ENCODE measurements at regions not wholly inside any gene's neighbourhood (a gene's known extent, or its start where the extent isn't known, plus 50 kb on each side); places are given as distances from the start of the nearest gene placed in this dataset.

DNA sequence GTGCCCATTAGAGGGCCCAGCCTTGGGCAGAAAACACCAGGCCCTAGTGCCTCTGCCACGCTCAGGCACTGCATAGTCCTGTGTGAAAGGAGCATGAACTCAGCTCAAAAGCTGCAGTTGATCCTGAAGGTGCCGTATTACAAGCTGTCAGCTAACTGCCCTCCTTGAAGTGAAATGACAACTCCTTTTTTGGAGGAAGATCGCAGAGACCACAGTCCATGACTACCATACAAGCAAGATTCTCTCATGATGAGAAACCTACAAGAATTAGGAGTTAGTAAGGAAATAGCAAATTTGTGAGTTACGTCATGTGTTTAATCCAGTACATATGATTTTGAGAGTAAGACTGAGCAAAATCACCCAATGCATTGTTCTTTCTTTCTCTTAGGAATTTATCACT, 513.9 kb upstream of the NR2F2 start:
- DNase-seq, result no peak

DNA sequence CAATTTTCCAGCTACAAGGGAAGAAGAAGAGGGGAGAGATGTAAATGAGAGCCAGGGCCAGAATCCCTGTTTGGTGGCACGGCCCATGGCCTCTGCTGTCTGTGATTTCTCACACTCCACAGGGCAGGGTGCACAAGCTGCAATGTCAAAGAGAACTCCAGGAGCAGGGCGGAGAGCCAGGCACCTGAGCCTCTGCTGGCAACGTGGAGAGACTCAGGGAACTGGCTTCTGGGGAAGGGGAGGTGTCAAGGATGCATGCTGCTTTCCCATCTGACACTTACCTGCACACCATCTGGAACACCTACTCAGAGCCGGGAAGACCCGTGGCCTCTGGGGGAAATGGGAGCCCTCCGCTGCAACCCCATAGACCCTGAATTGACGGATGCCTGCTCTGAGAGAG, 507.5 kb upstream of the NR2F2 start:
- DNase-seq, result no peak

DNA sequence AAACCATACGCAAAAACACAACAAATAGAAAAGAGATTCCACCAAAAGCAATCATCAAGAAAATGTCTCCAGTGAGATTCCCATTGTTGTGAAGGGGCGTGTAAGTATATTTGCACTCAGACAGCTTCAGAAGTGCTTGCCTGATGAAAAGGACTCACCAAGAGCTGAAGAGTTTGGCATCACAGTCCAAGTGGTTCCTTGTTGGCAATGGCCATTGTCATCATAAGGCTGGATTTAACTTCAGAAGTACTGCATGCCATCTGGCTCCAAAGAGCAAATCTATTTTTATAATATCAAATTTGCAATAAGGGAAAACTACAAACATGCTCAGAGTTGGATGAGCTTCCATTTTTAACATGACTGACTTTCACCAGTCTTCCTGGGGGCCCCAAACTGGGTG, 505.3 kb upstream of the NR2F2 start:
- no peak for DNase-seq

- no peak for DNase-seq
These were observed 504.7 kb upstream of the NR2F2 start for GRCh38 chr15:95825671-95826411.

DNA sequence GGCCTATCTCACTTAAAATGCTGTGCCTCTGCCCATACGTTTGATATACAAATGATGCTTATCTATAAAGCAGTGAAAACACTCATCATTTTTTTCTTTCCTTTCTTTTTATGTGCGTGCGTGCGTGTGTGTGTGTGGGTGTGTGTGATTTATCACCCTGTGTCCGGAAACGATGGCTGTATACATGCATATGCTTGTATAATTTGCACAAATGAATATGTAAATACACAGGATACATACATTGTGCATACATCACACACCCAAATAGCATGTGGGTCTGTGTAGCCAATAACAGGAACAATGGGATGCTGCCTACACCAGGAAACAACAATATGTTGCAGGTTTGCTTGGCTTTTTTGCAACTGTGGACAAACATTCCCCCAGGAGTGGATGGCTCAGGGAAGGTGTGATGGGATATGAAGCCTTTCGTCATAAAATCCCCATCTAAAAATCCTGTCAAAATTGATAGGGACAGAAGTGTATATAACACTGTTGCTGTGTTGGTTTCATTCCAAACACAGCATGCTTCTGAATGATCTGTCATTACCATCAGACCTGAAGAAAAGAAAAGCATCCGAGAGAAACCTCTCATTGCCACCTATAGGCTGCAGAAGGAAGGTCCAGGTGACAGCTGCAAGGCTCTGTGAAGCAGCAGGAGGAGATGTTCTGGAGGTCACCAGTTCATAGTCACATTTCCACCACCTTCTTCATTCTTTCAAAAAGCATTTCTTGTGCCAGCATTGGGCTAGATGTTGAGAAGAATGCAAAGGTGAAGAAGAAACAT, 503.9 kb upstream of the NR2F2 start:
- no peak for DNase-seq

DNA sequence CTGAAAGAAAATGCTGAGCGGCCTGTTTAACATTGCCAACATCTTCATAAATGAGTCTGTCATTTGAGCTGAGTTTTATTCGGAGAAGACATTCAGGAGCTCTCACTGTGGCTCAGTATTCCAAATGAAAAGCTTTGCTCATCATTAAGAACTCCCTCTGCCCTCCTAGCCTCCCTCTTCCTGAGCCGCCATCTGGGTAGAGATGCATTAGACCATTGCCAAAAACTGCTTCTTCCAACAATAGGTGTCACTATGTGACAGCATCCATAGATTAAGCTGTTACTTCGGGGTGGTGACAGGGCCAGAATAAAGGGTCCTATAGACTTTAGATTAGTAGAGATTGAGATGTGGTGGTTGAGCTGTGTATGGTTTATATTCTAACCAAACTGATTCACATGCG, 501.4 kb upstream of the NR2F2 start:
- no peak for DNase-seq

- DNase-seq, result no peak
These were observed 500.2 kb upstream of the NR2F2 start for GRCh38 chr15:95830281-95830680.

DNA sequence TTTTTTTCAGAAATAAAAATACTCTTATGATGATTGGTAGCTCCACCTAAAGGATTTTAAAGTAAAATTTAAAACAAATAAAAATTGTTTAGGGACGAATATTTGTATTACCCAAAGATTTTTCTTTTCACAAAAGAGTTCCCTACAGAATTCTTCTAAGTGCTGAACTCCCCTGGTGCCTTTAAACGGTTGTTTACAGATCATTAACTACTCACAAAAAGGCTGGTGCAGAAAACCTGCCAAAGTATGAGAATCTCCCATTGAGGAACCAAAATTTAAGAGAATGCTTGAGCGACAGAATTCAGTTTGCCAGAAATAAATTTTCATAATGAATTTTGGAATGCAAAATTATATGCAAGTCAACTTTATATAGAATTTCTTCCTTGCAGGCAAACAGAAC, 497.8 kb upstream of the NR2F2 start:
- no peak for DNase-seq

- no peak for DNase-seq
These were observed 496.3 kb upstream of the NR2F2 start for GRCh38 chr15:95834028-95834804.

- no peak for DNase-seq
These were observed 494.0 kb upstream of the NR2F2 start for GRCh38 chr15:95836536-95836935.

DNA sequence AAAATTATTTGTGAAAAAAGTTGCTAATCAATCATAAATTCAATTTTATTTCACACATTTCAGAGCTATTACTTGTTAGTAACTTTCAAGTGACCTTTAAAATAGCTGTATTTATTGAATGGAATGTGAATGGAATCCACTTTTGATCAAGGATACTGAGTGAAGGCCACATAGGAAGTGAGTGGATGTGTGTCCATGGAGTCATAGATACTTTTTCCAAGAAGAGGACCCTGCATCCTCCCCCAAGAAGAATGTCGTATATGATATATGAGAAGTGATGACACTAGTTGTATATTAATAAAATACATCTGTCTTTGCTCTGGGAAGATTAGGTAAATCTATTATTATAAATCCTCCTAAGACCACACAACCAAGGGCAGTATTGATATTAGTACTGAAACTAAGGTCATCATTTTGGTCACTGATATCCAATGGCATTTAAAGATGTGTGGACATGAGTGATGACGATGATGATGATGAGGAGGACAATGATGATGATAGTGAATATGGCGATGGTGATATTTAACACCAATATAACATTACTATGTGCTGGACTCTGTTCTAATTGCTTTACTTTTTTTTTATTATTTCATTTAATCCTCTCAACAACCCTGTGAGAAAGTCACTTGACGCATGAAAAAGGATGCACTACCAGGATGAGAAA, 493.0 kb upstream of the NR2F2 start:
- no peak for DNase-seq

DNA sequence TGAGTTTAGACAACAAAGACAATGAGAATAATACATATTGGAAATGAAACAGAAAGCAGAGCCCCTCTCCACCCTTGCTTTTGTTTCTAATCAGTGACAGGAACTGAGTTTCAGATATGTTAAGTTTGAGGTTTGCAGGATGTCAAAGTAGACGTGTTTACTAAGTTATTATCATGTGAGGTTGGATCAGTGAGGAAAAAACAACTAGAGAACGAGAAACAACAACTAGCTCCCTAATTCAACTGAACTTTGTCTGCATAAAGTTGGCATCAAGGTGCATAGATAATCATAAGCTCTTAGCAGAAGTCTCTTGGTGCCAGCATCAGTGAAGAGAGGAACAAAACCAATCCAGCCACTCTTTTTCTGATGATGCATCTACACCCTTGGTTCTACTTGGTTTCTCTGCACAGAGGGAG, 491.1 kb upstream of the NR2F2 start:
- DNase-seq, result no peak

- no peak for DNase-seq
These were observed 490.5 kb upstream of the NR2F2 start for GRCh38 chr15:95840004-95840403.

DNA sequence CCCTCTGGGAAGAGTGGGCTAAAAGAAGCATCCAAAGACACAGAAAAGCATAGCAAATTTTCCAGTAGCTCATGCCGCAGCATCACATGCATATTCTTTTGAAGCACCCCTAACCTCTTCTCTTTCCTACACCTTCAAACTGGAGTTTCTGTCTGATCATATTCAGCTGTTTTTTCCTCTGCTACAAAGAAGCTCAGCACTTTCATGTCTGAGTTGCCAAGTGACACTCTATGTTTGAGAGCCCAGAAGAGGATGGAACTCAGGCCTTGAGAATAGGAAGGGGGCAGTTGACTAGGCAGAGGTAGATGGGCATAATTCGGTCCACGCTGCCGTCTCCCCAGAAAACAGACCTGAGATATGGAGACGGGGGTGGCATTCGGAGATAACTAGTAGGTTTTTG, 489.6 kb upstream of the NR2F2 start:
- no peak for DNase-seq

- DNase-seq, result no peak
These were observed 487.9 kb upstream of the NR2F2 start for GRCh38 chr15:95842576-95842975.

DNA sequence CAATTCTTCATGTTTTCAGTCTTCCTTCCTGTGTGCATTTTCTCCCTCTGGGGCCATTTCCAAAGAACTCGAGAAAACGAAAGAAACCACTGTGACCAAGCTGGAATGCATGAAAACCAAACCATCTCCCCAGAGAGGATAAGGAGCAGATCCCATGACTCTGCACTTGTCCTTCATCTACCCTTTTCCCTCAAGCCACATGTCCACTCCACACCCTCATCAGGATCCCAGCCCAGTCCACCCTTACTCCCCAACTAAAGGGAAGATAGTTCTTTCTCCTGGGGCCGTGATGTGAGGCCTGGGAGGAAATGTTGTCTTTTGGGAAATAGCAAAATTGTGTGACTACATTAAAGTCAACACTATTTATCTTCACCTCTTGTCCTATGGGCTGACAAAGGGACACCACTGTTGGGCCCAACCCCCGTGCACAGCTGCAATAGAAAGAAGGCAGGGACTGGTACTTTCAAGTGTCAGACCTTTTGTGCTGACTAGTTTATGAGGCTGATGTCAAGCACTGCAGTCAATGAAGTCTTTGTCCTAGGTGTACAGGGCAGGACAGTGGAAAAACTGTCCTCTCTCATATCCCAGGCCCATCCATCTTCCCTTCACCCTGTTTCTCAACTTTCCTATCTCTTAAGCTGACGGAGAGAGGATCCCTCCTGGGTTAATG, 487.1 kb upstream of the NR2F2 start:
- DNase-seq, result no peak

GRCh38 chr15:95845862-95846515, 484.5 kb upstream of the NR2F2 start:
- DNase-seq, result no peak

GRCh38 chr15:95848126-95848525, 482.4 kb upstream of the NR2F2 start:
- DNase-seq, result no peak

DNA sequence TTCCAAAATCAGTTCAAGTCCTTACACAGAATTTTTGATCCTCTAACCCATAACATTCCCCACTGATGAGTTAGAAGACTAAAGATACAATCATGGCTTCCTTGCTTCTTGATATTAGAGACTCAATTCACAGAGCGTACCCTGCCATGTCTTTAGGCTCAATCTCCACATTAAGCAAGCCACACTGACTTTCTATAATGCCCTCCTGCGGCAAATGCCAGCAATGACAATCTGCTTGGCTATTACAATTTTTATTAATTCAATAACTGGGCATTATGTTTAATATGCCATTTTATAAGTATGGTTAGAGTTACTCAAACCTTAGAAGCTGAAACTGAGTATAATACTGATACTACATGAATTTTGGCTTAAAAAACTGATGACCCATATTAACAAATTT, 479.7 kb upstream of the NR2F2 start:
- no peak for DNase-seq

- DNase-seq, result no peak
These were observed 477.1 kb upstream of the NR2F2 start for GRCh38 chr15:95853350-95853749.

- no peak for DNase-seq
These were observed 473.3 kb upstream of the NR2F2 start for GRCh38 chr15:95857124-95857757.

DNA sequence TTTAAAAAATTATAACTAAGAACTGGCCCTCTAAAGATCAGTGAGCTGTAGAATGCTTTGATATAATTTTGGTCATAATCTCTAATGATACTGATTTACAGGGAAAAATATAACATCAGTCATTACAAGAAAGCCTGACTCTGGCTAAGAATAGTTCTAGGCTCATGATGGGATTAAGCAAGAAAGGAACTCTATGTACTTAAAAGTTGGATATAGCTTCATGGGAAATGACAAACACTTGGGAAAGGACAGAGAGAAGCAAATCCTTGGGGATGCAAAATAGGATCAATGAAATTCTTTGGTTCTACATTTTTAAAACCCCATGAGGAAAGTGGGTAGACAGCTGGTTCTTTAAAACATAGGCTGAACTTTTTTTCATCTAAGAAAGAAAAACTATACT, 472.7 kb upstream of the NR2F2 start:
- no peak for DNase-seq
